Kidney (tissue), 13 donors: ENCODE measurements at regions not wholly inside any gene's neighbourhood (a gene's known extent, or its start where the extent isn't known, plus 50 kb on each side); places are given as distances from the start of the nearest gene placed in this dataset.
"Not testable (repeated sequence)": the region's sequence is repeated elsewhere in the genome, so short reads cannot be mapped to it uniquely, and the experiment has no call there.

ENCODE experiments used
- DNase-seq, 5 donors: peaks; one replicate each; pipeline ENCODE4 v3.0.0-alpha.2; 2013 to 2020
- FAIRE-seq: peaks from 2 replicates; lab custom pipeline; 2012; peaks lifted over from hg19 to GRCh38; lab: Jason Lieb, UNC
- H3K27ac ChIP-seq, 2 donors: one replicate each; pipeline ENCODE4 v1.7.0; 2013; ENCODE audit warnings: low read depth in 2 of 2, low read length in 2 of 2, inconsistent platforms in 1 of 2
- H3K27me3 ChIP-seq: one replicate; pipeline ENCODE4 v1.7.1; 2013; ENCODE audit warnings: low read length, inconsistent platforms; ENCODE audit not compliant: control insufficient read depth, insufficient read depth
- H3K36me3 ChIP-seq, 3 donors: one replicate each; pipeline versions ENCODE4 v1.7.0 to v1.7.1; 2013; ENCODE audit warnings: low read length in 3 of 3, control low read depth in 1 of 3, inconsistent platforms in 1 of 3; ENCODE audit not compliant: insufficient read depth in 3 of 3, control insufficient read depth in 2 of 3
- H3K4me1 ChIP-seq, 3 donors: one replicate each; pipeline versions ENCODE4 v1.7.0 to v1.7.1; 2013; ENCODE audit warnings: low read length in 3 of 3, inconsistent platforms in 1 of 3, low read depth in 1 of 3; ENCODE audit not compliant: control insufficient read depth in 2 of 3, insufficient read depth in 2 of 3
- H3K4me3 ChIP-seq, 3 donors: one replicate each; pipeline versions ENCODE4 v1.7.0 to v1.8.1; 2013; ENCODE audit warnings: low read length in 3 of 3, control low read depth in 1 of 3, inconsistent platforms in 1 of 3
- H3K9ac ChIP-seq, 3 donors: one replicate each; pipeline versions ENCODE4 v1.7.0 to v1.7.1; 2013; ENCODE audit warnings: low read length in 3 of 3, control low read depth in 1 of 3, inconsistent platforms in 1 of 3
- H3K9me3 ChIP-seq, 3 donors: one replicate each; pipeline versions ENCODE4 v1.7.0 to v1.7.1; 2013; ENCODE audit warnings: low read length in 3 of 3, control low read depth in 1 of 3, inconsistent platforms in 1 of 3; ENCODE audit not compliant: control insufficient read depth in 2 of 3, insufficient read depth in 1 of 3
- CTCF ChIP-seq: IDR thresholded peaks from 3 replicates; pipeline ENCODE4 v1.5.1; 2012; ENCODE audit warnings: mild to moderate bottlenecking, moderate library complexity, borderline replicate concordance; ENCODE audit not compliant: insufficient read depth; ENCODE audit errors: extremely low read depth
- intact Hi-C: fragments of 100-400 bp; cut with DNase I; formaldehyde crosslinking; loops from one replicate; pipeline ENCODE4 v1.11.1; 2022
- donor health status: control.
- donor health status: control.
- donor health status: control.
- donor health status: control.
- donor health status: control.
- donor health status: DM: yes; HTN: yes; CAD: no.
- donor health status: Normal renal cell carcinoma (clear cell type).

- peaks cover 0 to 4% (median 0%) of the 10 kb centered on the region in 3 donors for H3K4me1 ChIP-seq
- no peak overlapping the region for H3K27ac ChIP-seq
- H3K27me3 ChIP-seq, result no peaks in the 10 kb centered on the region
- no peak overlapping the region for H3K9ac ChIP-seq
- DNase-seq, result no peak
- intact Hi-C loops, result no loop called here
- no peak overlapping the region for H3K4me3 ChIP-seq
- H3K9me3 ChIP-seq, result no peaks in the 10 kb centered on the region
- no peak for TF ChIP-seq CTCF
- no peak for FAIRE-seq
- no peaks in the 10 kb centered on the region for H3K36me3 ChIP-seq
Observed at GRCh38 chr7:24164401-24164800, 119.6 kb upstream of the NPY start.

GRCh38 chr7:24169077-24169624, 114.8 kb upstream of the NPY start:
- H3K36me3 ChIP-seq, result no peaks in the 10 kb centered on the region
- H3K9ac ChIP-seq, result no peak overlapping the region
- no peak for DNase-seq
- H3K4me1 ChIP-seq, result peaks cover 0 to 4% (median 0%) of the 10 kb centered on the region in 3 donors
- no peaks in the 10 kb centered on the region for H3K27me3 ChIP-seq
- no peaks in the 10 kb centered on the region for H3K9me3 ChIP-seq
- H3K27ac ChIP-seq, result no peak overlapping the region
- intact Hi-C loops, result no loop called here
- H3K4me3 ChIP-seq, result no peak overlapping the region
- no peak for FAIRE-seq
- no peak for TF ChIP-seq CTCF

GRCh38 chr7:24171951-24172350, 112.0 kb upstream of the NPY start:
- H3K27me3 ChIP-seq, H3K36me3 ChIP-seq, H3K9ac ChIP-seq, intact Hi-C loops, FAIRE-seq, DNase-seq, H3K9me3 ChIP-seq, H3K4me3 ChIP-seq, H3K27ac ChIP-seq, H3K4me1 ChIP-seq: not testable (repeated sequence)

GRCh38 chr7:24172856-24173255, 111.1 kb upstream of the NPY start:
- DNase-seq (no peak), FAIRE-seq (no peak)
- no peaks in the 10 kb centered on the region for H3K27me3 ChIP-seq
- H3K36me3 ChIP-seq, result peaks cover 0 to 4% (median 0%) of the 10 kb centered on the region in 3 donors
- no peaks in the 10 kb centered on the region for H3K9me3 ChIP-seq
- no peak for TF ChIP-seq CTCF
- H3K9ac ChIP-seq, result no peak overlapping the region
- no peak overlapping the region for H3K4me3 ChIP-seq
- intact Hi-C loops, result no loop called here
- no peaks in the 10 kb centered on the region for H3K4me1 ChIP-seq
- H3K27ac ChIP-seq, result no peak overlapping the region
